Skeletal muscle tissue (tissue), 3 donors: ENCODE measurements at regions not wholly inside any gene's neighbourhood (a gene's known extent, or its start where the extent isn't known, plus 50 kb on each side); places are given as distances from the start of the nearest gene placed in this dataset.
"Not testable (repeated sequence)": the region's sequence is repeated elsewhere in the genome, so short reads cannot be mapped to it uniquely, and the experiment has no call there.

Experiments
- H3K27ac ChIP-seq: one replicate; pipeline ENCODE4 v1.7.0; 2013; ENCODE audit warnings: mild to moderate bottlenecking, low read depth, low read length, inconsistent platforms
- H3K27me3 ChIP-seq, 3 donors: one replicate each; pipeline ENCODE4 v1.7.0; 2013; ENCODE audit warnings: low read length in 3 of 3; ENCODE audit not compliant: control insufficient read depth in 3 of 3, insufficient read depth in 3 of 3
- H3K36me3 ChIP-seq, 3 donors: one replicate each; pipeline ENCODE4 v1.7.0; 2013; ENCODE audit warnings: low read length in 3 of 3; ENCODE audit not compliant: control insufficient read depth in 3 of 3, insufficient read depth in 3 of 3
- H3K4me1 ChIP-seq, 3 donors: one replicate each; pipeline ENCODE4 v1.7.0; 2013; ENCODE audit warnings: low read length in 3 of 3, mild to moderate bottlenecking in 3 of 3; ENCODE audit not compliant: control insufficient read depth in 3 of 3, insufficient read depth in 3 of 3
- H3K4me3 ChIP-seq, 3 donors: one replicate each; pipeline ENCODE4 v1.7.0; 2013; ENCODE audit warnings: low read length in 3 of 3
- H3K9ac ChIP-seq, 3 donors: one replicate each; pipeline ENCODE4 v1.7.0; 2013; ENCODE audit warnings: low read length in 3 of 3, mild to moderate bottlenecking in 3 of 3, moderate library complexity in 2 of 3, low read depth in 1 of 3
- H3K9me3 ChIP-seq, 3 donors: one replicate each; pipeline ENCODE4 v1.7.0; 2013; ENCODE audit warnings: low read length in 3 of 3; ENCODE audit not compliant: control insufficient read depth in 3 of 3
- donor health status: Osteomylitis.

- no peak overlapping the region for H3K27ac ChIP-seq
- H3K9me3 ChIP-seq, result no peaks in the 10 kb centered on the region
- no peak overlapping the region for H3K9ac ChIP-seq
- H3K4me3 ChIP-seq, result no peak overlapping the region
- H3K4me1 ChIP-seq, result no peaks in the 10 kb centered on the region
- no peaks in the 10 kb centered on the region for H3K27me3 ChIP-seq
- H3K36me3 ChIP-seq, result no peaks in the 10 kb centered on the region
Observed at GRCh38 chr5:93359296-93359959, 221.6 kb downstream of the NR2F1-AS1 start.

DNA sequence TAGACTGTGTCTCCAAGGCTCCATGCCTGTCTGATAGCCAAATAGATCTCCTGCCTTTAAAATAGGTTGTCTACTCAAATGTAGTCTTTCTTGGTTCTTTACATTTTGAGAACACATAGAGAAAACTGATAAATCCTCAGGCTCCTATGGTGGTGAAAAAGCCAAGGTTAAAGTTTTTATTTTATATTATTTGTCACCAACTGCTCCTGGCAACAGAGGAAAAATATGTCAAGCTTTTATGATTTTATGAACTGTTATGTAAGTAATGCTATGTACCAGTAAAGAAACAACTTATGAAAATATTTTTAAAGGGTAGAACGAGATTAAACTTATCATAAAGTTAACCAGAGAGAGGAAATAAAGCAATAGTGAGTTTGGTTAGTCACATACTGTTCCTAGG is 222.8 kb downstream of the NR2F1-AS1 start:
- Histone ChIP-seq H3K4me1 (no peaks in the 10 kb centered on the region), H3K9ac (no peak overlapping the region)

GRCh38 chr5:93357686-93358085 is 223.3 kb downstream of the NR2F1-AS1 start:
- H3K4me3 ChIP-seq, result no peak overlapping the region
- no peak overlapping the region for H3K9ac ChIP-seq
- H3K4me1 ChIP-seq, result no peaks in the 10 kb centered on the region
- no peaks in the 10 kb centered on the region for H3K36me3 ChIP-seq
- H3K27ac ChIP-seq, result no peak overlapping the region
- H3K27me3 ChIP-seq, result no peaks in the 10 kb centered on the region
- no peaks in the 10 kb centered on the region for H3K9me3 ChIP-seq

More for the DNA sequence above, 222.8 kb downstream of the NR2F1-AS1 start:
- no peaks in the 10 kb centered on the region for H3K27me3 ChIP-seq
- no peaks in the 10 kb centered on the region for H3K36me3 ChIP-seq
- no peaks in the 10 kb centered on the region for H3K9me3 ChIP-seq
- no peak overlapping the region for H3K27ac ChIP-seq
- H3K4me3 ChIP-seq, result no peak overlapping the region

- H3K27ac ChIP-seq, result no peak overlapping the region
- H3K4me1 ChIP-seq, result no peaks in the 10 kb centered on the region
- H3K36me3 ChIP-seq, result no peaks in the 10 kb centered on the region
- H3K4me3 ChIP-seq, result no peak overlapping the region
- no peaks in the 10 kb centered on the region for H3K9me3 ChIP-seq
- H3K9ac ChIP-seq, result no peak overlapping the region
- H3K27me3 ChIP-seq, result no peaks in the 10 kb centered on the region
Observed at GRCh38 chr5:93355691-93356090, 225.3 kb downstream of the NR2F1-AS1 start.

- no peak overlapping the region for H3K27ac ChIP-seq
- no peaks in the 10 kb centered on the region for H3K4me1 ChIP-seq
- H3K27me3 ChIP-seq, result peaks cover 0 to 3% (median 0%) of the 10 kb centered on the region in 3 donors
- no peaks in the 10 kb centered on the region for H3K36me3 ChIP-seq
- no peak overlapping the region for H3K4me3 ChIP-seq
- no peak overlapping the region for H3K9ac ChIP-seq
- no peaks in the 10 kb centered on the region for H3K9me3 ChIP-seq
Observed at GRCh38 chr5:93352186-93352585, 228.8 kb downstream of the NR2F1-AS1 start.

- Histone ChIP-seq H3K9me3 (no peaks in the 10 kb centered on the region), H3K27me3 (peaks cover 0 to 3% (median 0%) of the 10 kb centered on the region in 3 donors), H3K36me3 (no peaks in the 10 kb centered on the region), H3K4me1 (no peaks in the 10 kb centered on the region), H3K9ac (no peak overlapping the region), H3K4me3 (no peak overlapping the region), H3K27ac (no peak overlapping the region)
Observed at GRCh38 chr5:93349613-93350012, 231.4 kb downstream of the NR2F1-AS1 start.

DNA sequence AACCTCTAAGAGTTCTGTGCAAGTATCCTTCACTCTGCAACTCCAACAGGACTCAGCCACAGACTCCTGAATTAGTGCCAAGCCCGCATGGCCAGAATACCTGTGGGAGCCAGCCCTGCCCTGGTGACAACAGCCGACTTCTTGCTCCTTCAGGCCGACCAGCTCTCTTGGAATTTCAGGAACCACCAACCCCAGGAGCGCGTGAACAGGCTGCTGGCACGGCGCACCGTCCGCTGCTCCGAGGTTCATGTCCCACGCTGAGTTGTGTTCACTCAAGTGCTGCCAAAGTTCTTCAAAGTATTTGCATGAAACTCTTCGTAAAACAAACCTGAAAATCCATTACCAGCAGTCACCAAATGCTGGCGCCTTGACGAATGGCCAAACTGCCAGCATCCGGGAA is 232.8 kb downstream of the NR2F1-AS1 start:
- Histone ChIP-seq H3K9me3 (no peaks in the 10 kb centered on the region), H3K36me3 (no peaks in the 10 kb centered on the region), H3K27ac (no peak overlapping the region), H3K27me3 (peaks cover 0 to 3% (median 0%) of the 10 kb centered on the region in 3 donors), H3K4me3 (no peak overlapping the region), H3K4me1 (no peaks in the 10 kb centered on the region), H3K9ac (no peak overlapping the region)

DNA sequence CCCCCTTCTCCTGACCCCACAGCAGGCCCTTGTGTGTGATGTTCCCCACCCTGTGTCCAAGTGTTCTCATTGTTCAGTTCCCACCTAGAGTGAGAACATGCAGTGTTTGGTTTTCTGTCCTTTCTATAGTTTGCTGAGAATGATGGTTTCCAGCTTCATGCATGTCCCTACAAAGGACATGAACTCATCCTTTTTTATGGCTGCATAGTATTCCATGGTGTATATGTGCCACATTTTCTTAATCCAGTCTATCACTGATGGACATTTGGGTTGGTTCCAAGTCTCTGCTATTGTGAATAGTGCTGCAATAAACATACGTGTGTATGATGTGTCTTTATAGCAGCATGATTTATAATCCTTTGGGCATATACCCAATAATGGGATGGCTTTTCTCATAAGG is 234.2 kb downstream of the NR2F1-AS1 start:
- H3K9me3 ChIP-seq, H3K36me3 ChIP-seq, H3K27me3 ChIP-seq, H3K4me3 ChIP-seq, H3K9ac ChIP-seq, H3K27ac ChIP-seq, H3K4me1 ChIP-seq: not testable (repeated sequence)

DNA sequence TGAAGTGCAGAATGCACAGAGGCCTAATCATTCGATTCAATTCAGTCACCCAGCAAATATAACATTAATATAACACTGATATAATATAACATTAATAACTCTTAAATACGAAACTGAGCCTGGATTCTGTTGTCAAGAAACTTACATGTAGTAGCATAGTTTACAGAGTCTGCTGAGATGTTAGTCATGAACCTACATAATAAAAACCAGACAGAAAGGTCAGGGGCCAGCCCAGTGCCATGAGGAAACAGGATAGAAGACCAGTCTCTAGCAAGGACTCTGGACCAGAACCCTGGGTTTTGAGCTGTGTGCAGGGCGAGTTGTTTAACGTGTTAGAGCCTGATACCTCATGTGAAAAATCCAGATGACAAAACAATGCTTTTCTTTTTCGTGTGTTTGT is 234.7 kb downstream of the NR2F1-AS1 start:
- Histone ChIP-seq H3K4me1 (no peaks in the 10 kb centered on the region), H3K9me3 (no peaks in the 10 kb centered on the region), H3K9ac (no peak overlapping the region), H3K27ac (no peak overlapping the region), H3K27me3 (peaks cover 0 to 3% (median 0%) of the 10 kb centered on the region in 3 donors), H3K4me3 (no peak overlapping the region), H3K36me3 (no peaks in the 10 kb centered on the region)

GRCh38 chr5:93343570-93343969 is 237.4 kb downstream of the NR2F1-AS1 start:
- Histone ChIP-seq H3K36me3 (no peaks in the 10 kb centered on the region), H3K27ac (no peak overlapping the region), H3K27me3 (peaks cover 0 to 2% (median 0%) of the 10 kb centered on the region in 3 donors), H3K9me3 (no peaks in the 10 kb centered on the region), H3K4me3 (no peak overlapping the region), H3K4me1 (no peaks in the 10 kb centered on the region), H3K9ac (no peak overlapping the region)
